Vagina (tissue), 2 donors: ENCODE measurements at regions not wholly inside any gene's neighbourhood (a gene's known extent, or its start where the extent isn't known, plus 50 kb on each side); places are given as distances from the start of the nearest gene placed in this dataset.

Source experiments
- POLR2A ChIP-seq, 2 donors: fragments of 450-650 bp; IDR thresholded peaks; one replicate each; pipeline ENCODE4 v1.6.1; 2017; ENCODE audit warnings: antibody characterized with exemption in 2 of 2, mild to moderate bottlenecking in 2 of 2, moderate library complexity in 2 of 2
- POLR2AphosphoS5 ChIP-seq, 2 donors: sonication (generic); formaldehyde crosslinking; IDR thresholded peaks; one replicate each; pipeline ENCODE4 v1.9.0; 2017; ENCODE audit warnings: antibody characterized with exemption in 2 of 2, mild to moderate bottlenecking in 2 of 2, low read depth in 1 of 2; ENCODE audit not compliant: insufficient read depth in 1 of 2
- TF ChIP-seq, protein P1 (sequence below), 3 experiments: fragments of 450-650 bp in 2 of 3; fragments of 200-600 bp in 1 of 3; sonication (generic) in 1 of 3; IDR thresholded peaks; one replicate each; pipeline ENCODE4 v1.5.1; 2017 to 2019; ENCODE audit warnings: antibody characterized with exemption in 3 of 3, mild to moderate bottlenecking in 2 of 3, moderate library complexity in 2 of 3

DNA sequence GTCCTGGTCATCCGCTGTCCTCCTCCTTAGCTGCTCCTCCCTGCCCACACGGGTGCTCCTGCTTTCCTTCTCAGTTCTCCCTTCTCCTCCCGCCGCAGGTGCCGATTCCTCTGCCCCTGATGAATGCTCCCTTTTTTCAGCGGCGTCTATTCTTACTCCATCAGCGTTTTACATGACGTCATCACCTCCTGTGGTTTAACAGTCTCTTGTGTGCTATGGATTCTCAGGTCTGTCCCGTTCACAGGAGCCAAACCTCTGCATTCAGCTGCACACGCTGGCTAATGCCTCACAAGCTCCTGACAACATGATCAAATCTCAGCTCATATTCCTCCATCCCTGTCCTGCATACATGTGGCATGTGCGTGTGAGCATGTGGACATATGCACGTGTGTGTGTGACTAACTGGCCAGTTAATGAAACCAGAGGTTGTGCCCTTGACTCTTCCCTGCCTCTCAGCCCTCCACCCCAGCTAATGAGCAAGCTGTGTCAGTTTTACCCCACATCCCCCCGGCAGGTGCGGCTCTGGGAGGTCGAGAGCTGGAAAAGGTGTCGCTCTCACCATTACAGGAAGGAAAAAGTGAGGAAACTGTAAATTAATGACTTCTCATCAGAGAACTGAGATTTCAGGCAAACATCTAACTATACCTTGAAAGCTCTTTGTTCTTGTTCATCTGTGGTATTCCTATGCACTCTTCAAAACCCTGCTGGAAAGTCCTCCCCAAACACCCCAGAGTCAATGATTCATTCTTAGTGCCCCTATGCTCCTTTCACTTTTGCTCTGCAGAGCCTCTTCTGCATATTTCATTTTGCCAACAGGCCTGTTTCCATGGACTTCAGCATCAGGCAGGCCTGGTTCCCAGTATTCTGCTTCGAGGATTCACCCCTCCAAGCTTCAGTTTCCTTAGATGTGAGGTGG, 163.1 kb downstream of the TTLL2 start:
- TF ChIP-seq POLR2A (IDR thresholded peaks at IDR 0.05), result no peak
- TF ChIP-seq, protein P1, sequence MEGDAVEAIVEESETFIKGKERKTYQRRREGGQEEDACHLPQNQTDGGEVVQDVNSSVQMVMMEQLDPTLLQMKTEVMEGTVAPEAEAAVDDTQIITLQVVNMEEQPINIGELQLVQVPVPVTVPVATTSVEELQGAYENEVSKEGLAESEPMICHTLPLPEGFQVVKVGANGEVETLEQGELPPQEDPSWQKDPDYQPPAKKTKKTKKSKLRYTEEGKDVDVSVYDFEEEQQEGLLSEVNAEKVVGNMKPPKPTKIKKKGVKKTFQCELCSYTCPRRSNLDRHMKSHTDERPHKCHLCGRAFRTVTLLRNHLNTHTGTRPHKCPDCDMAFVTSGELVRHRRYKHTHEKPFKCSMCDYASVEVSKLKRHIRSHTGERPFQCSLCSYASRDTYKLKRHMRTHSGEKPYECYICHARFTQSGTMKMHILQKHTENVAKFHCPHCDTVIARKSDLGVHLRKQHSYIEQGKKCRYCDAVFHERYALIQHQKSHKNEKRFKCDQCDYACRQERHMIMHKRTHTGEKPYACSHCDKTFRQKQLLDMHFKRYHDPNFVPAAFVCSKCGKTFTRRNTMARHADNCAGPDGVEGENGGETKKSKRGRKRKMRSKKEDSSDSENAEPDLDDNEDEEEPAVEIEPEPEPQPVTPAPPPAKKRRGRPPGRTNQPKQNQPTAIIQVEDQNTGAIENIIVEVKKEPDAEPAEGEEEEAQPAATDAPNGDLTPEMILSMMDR (IDR thresholded peaks at IDR 0.05), result no peak
- no peak for TF ChIP-seq POLR2AphosphoS5 (IDR thresholded peaks at IDR 0.05; ENCODE audit: insufficient read depth in 1 of 2, low read depth in 1 of 2)
